ENCODE measurements at regions not wholly inside any gene's neighbourhood (a gene's known extent, or its start where the extent isn't known, plus 50 kb on each side); places are given as distances from the start of the nearest gene placed in this dataset.

- DNase-seq = no peak
These were observed 100.8 kb upstream of the USP38 start for GRCh38 chr4:143083756-143084472.

- DNase-seq = no peak
These were observed 100.2 kb upstream of the USP38 start for GRCh38 chr4:143084566-143084965.

GRCh38 chr4:143085224-143085623, 99.5 kb upstream of the USP38 start:
- peak; percentile 1 for DNase-seq

GRCh38 chr4:143085659-143086058, 99.1 kb upstream of the USP38 start:
- no peak for DNase-seq

- DNase-seq = peak; percentile 23
These were observed 95.4 kb upstream of the USP38 start for GRCh38 chr4:143089291-143089690.

GRCh38 chr4:143089847-143090246, 94.9 kb upstream of the USP38 start:
- no peak for DNase-seq

GRCh38 chr4:143091862-143092261, 92.9 kb upstream of the USP38 start:
- DNase-seq = no peak

GRCh38 chr4:143095447-143095846, 89.3 kb upstream of the USP38 start:
- no peak for DNase-seq

- DNase-seq = no peak
These were observed 87.0 kb upstream of the USP38 start for GRCh38 chr4:143097751-143098150.

- DNase-seq = no peak
These were observed 85.0 kb upstream of the USP38 start for GRCh38 chr4:143099693-143100092.

GRCh38 chr4:143109376-143109775, 75.3 kb upstream of the USP38 start:
- no peak for DNase-seq

- no peak for DNase-seq
These were observed 66.1 kb upstream of the USP38 start for GRCh38 chr4:143118663-143119062.

- DNase-seq = no peak
These were observed 57.1 kb upstream of the USP38 start for GRCh38 chr4:143127621-143128020.

- DNase-seq = no peak
These were observed 50.7 kb upstream of the USP38 start for GRCh38 chr4:143133977-143134376.
